HG02884 (cell line): ENCODE measurements at regions not wholly inside any gene's neighbourhood (a gene's known extent, or its start where the extent isn't known, plus 50 kb on each side); places are given as distances from the start of the nearest gene placed in this dataset.
A peak's percentile ranks its signal among the peaks of the same experiment; 100 is the strongest.
"Not testable (repeated sequence)": the region's sequence is repeated elsewhere in the genome, so short reads cannot be mapped to it uniquely, and the experiment has no call there.

Experiments
- ATAC-seq: cut with Tn5 transposase; IDR thresholded peaks from one replicate; pipeline ENCODE4 v1.9.1; 2021; ENCODE audit warnings: mild to moderate bottlenecking, moderate library complexity; ENCODE audit not compliant: unreplicated experiment

DNA sequence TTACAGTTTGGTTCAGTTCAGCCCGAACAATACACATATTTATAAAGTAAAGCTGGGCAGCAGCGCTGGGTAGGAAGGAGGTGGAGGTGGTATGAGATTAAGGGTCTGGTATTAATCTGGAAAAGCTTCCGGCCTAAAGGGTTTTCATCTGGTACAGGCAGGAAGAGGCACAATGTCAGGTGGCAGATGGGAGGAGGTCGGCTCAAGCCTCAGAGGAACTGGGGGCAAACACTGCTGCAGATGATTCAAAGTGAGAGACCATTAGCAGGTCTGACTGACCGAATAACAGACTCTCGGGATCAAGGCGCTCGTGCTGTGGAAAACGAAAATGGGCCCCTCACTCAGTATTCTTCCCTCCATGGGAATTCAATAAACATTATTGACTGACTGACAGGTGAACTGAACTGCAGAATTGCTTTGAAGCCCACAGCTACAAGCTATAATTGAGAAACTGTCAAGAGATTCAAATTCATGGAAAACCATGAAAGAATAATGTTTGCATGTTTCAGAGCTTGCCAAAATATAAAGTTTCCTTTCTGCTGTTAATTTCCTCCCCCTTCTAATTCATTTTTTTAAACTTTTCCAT, 75.3 kb downstream of the TMEM167A start:
- no peak for ATAC-seq

DNA sequence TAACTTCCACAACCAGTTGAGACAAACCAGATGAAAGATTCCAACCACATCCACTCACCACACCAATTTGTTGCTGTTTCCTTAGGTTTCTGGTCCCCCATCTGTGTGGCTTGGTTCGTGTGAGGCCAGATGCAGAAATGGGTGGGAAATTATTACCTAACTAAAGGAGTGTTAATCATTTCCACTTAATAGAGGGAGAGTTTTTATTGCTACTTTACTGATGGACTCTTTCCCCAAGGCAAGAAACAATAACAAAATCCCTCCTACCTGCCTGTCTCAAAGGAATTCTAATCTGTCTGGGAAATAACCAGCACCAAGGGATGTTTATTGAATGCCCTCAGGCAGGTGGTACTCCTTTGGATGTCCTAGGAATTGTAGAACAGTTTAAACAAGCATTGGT, 76.3 kb downstream of the TMEM167A start:
- ATAC-seq, result no peak

DNA sequence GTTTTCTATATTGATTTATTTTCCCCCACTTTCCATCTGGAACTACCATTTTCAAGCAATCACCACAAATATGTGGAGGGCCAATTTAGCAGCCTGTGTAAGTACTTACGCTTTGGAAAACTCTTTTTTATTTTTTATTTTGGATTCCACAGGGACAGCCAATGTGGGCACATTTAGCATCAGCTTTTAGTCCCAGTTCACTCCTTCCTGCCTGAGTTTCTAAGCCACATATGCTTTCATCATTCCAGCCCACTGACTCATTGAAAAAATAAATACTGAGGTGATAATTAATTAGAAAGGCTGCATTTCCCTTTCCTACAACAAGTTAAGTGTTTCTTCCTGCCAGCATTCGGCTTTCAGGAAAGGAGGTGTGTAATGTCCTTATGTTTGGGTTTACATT, 76.8 kb downstream of the TMEM167A start:
- no peak for ATAC-seq

DNA sequence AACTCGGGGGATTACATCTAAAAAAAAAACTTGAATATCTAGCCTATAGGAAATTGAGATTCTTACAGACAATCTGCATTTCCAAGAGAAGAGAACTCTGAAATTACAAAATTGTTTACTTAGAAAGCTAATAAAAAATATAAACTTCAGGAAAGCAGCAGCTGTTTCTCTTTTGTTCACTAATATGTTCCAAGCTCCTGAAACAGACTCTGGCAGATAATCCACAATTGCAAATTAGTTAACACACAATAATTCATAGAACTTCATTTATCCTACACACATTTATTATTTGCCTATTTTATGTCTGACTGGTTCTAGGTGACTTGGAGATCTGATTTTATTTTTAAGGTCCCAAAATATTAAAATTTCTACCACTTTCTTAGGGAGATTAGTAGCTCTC, 83.8 kb downstream of the TMEM167A start:
- no peak for ATAC-seq

DNA sequence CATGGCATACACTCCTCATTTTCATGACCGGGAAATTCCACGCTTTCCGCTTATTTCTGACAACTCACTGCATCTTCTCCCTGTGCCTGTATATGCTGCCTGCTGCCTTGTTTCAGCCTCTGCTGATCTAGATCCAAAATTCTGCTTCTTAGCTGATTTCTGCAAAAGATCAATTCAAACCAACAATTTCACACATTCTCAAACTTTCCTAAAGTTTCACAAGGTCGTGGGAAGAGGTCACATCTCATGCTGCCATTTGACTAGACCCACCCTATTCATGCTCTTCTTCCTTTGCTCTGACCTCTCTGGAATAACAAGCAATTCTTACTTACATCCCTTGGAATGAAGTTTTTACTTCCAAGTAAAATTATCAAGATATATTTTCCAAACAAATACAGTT, 84.5 kb downstream of the TMEM167A start:
- ATAC-seq, result no peak

DNA sequence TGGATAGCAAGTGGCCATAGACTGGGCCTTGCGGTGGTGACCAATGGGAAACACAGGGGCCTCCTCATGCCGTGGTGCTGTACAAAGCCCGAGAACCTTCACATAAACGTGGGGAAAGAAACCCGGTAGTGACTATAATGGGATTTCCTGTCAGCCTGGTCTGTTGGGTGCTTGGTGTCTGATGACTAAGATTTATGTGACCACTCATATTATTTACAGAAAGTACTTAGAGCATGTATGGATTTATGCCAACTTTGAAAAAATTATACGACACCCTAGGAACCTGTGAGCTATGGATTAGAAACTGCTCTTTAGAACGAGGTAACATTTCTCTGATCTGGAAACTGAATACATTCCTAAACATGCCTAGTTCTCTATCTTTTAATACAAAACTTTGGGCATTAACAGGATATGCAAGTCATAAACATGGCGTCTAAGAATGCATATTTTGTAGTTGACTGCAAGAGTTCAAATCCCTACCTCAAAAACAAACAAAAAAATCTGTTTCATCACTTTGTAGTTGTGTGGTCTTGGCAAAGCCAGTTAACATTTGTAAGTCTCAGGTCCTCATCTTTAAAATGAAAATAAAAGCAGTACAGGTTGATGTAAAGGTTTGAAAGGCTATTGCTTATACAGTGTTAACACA, 85.4 kb downstream of the TMEM167A start:
- ATAC-seq, result peak; percentile 57

DNA sequence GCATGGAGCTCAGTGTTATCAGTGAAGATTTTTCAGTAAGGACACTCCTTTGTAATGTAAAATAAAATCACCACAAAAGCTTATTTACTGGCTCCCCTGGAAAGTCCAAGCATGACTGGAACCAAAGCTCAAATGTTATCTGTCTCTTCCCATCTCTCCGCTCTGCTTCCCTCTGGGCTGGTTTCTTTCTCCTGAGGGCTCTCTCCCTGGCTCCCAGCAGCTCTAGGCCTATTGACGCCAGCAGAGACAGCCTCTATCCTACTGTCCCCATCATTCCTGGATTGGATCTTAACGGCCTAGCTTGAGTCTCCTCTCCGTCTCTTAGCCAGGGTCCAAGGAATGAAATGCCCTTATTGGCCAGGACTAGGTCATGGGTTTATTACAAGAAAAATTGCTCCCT, 86.1 kb downstream of the TMEM167A start:
- ATAC-seq, result no peak

DNA sequence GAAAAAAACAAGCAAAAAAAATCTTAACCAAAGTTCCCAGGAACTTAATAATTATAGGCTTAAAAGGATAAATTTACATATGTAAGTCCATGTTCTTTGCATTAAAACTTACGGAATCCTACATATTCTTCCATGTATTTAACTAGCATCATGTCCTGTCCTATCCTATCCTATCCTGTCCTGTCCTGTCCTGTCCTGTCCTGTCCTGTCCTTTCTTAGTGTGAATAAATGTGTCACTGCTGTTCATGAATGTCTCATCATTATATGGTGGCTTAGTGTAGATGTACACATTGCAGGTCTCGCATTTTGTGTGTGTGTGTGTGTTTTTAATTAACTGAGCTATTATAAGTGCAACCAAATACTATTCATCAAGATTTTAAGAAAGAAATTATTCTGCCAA, 90.0 kb downstream of the TMEM167A start:
- no peak for ATAC-seq

DNA sequence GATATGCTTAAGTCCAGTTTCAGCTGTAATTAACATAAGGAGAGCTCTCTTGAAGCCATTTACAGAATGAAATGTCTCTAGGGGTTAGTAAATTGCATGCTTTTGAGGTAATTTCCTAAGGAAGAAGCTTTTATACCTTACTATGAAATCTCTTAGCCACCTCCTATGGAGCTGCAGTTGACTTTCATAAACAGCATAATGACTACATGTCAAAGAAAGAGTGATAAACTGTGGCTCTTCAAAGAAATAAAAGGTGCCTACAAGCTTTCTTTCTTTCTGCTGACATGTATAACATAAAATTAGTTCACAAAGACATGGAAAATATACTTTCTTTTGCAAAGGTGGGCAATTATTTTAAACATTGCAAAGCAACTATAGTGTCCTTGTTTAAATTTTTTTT, 90.8 kb downstream of the TMEM167A start:
- no peak for ATAC-seq

DNA sequence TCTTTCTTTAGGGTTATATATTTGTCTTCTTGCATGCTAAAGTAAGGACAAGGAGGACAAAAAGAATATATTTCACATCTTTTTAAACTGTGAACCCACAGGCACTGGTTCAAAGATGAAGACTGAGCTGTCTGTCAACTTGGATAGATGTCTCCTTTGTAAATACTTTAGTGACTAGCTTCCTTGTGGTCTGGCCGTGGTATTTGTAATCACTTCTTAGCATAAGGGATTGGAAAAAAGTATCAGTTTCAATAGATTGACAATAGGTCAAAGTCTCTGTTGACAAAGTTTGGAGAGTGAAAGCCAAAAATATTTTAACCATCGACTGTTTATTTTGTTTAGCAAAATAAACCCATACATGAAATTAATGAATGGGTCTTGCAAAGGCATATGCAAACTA, 91.4 kb downstream of the TMEM167A start:
- ATAC-seq, result no peak

DNA sequence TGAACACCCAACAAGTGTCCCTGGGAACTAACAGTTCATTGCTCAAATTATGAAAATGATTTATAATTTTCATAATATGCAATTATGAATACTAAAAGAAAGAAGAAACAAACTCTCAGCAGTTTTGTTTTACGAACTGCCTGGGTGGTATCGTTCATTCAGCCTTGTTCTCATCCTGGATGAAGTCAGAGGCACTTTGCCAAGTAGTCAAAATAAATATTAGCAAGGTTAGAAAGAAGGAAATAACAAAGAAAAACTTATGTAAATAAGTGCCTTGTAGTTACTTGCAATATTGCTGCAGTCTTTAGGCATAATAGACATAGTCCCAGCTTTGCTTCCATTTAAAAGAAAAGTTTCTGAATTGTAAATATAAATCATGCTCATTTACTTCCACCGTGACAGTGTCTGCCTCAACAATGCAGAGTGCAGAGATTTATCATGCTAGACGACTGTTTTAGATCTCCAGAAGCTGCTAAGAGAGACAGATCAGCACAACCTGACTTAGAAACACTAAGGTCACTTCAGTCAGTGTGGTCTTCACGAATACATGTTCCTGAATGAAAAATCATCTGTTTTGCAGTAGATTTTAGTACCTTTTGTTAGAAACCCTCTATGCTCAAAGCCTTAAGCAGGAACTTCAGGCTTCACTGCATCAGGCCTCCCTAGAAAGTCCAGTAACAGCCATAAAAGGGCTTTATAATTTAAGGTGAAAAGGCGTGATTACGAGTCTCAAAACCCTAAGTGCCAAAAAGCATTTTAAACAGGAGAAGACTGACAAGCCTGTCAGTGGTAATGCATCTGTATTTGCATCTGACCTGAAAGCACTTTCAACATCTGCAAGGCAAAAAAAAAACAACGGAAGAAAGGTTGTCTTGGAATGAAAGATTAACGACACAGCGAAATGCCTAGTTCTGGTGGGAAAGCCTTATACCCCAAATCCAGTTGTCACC, 92.1 kb downstream of the TMEM167A start:
- no peak for ATAC-seq

DNA sequence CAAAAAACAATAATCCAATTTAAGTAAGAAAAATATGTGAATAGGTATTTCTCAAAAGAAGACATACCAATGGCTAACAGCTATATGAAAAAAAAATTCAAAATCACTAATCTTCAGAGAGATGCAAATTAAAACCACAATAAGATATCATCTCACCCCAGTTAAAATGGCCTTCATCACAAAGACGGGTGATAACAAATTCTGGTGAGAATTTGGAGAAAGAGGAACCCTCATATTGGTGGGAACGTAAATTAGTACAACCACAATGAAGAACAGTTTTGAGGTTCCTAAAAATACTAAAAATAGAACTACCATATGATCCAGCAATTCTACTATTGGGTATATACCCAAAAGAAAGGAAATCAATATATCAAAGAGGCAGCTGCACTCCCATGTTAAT, 94.3 kb downstream of the TMEM167A start:
- ATAC-seq, result no peak

DNA sequence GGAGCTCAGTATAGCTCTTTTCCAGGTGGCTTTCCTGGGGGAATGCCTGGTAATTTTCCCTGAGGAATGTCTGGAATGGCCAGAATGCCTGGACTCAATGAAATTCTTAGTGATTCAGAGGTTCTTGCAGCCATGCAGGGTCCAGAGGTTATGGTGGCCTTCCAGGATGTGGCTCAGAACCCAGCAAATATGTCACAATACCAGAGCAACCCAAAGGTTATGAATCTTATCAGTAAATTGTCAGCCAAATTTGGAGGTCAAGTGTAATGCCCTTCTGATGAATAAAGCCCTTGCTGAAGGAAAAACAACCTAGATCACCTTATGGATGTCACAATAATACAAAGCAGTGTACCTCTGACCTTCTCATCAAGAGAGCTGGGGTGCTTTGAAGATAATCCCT, 100.3 kb downstream of the TMEM167A start:
- ATAC-seq, result not testable (repeated sequence)

DNA sequence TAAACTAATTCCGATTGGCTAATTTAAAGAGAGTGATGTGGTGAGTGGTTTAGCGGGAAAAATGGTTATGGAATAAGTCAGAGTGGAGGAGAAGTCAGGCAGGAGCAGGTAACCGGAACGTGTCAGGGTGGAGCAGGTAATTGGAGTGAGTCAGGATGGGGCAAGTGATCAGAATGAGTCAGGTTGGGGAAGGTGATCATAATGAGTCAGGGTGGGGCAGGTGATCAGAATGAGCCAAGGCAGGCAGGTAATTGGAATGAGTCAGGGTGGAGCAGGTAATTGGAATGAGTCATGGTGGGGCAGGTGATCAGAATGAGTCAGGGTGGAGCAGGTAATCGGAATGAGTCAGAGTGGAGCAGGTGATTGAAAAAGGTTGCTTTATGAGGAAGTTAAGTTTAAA, 101.4 kb downstream of the TMEM167A start:
- no peak for ATAC-seq

DNA sequence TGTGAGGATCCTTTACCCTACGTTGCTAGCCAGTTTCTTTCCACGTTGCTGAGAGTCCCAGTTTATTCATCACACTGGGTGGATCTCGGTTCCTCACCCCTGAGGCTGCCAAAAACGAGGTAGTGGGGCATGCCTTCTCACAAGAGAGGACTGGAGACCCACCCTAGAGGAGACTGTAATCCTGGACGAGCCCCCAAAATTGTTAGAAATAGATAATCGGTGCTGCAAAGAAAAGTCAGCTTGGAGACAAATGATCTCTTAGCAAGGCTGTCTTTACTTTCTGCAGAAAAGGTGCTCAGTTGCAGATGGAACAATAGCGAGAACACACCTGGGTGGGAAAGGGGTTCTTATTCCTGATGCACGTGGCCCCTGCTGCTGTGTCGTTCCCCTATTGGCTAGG, 101.8 kb downstream of the TMEM167A start:
- ATAC-seq, result no peak

DNA sequence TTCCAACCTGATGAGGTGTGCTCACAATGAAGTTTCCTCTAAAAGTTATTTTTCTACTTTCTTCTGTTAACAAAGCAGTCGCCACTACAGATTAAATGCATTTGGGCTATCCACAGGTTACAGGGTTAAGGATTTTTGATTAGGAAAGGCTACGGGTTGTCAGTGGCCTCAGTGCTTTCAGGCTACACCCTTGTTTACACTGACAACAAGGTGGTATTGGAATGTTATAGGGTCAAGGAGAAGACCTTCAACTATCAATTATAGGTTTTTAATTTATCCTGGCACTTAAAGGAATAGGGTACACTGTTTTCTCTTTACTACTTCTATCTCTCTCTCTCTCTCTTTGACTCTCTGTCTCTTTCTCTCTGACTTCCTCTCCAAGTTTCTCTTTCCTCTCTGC, 102.8 kb downstream of the TMEM167A start:
- ATAC-seq, result not testable (repeated sequence)

DNA sequence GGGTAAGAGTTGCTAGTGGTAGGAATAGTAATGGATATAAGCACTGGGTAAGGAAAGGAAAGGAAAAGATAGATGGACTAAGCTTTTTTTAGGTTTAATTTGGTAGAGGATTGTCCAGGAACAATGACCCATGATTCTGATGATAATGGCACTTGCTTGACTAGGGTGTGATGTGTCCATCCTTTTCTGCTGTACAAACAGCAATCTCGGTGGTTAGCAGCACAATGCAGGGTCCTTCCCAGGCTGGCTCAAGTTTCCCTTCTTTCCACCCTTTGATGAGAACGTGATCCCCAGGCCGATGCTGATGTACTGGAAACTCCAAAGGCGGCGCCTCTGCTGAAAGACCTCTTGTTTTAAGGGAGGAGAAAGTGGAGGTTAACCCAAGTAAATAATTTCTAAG, 105.3 kb downstream of the TMEM167A start:
- ATAC-seq, result no peak

DNA sequence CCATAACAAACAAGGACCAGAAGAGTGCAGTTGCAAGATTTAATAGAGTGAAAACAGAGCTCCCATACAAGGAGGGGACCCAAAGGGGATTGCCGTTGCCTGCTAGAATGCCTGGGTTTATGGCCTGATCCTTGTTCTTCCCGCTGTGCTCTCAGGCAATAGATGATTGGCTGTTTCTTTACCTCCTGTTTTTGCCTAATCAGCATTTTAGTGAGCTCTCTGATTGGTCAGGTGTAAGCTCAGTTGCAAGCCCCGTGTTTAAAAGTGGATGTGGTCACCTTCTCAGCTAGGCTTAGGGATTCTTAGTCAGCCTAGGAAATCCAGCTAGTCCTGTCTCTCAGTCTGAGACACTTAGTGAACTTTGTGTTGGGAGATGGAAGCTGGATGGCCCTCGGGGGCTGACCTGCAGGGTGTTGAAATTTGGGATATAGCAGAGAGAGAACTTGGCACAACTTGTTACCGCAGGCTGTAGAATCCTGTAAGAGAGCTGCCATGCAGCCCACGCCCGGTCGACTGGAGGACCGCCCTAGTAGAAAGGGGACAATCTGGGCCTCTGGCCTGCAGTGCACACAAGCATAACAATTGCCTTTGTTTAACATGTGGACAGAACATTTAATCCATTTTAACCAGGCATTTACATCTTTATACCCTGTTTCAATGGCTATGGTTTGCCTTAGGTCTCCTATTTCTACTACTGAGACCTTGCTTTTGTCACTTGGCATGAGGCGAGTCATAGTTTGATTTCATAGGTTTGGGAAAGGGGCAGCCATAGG, 106.0 kb downstream of the TMEM167A start:
- ATAC-seq, result not testable (repeated sequence)

DNA sequence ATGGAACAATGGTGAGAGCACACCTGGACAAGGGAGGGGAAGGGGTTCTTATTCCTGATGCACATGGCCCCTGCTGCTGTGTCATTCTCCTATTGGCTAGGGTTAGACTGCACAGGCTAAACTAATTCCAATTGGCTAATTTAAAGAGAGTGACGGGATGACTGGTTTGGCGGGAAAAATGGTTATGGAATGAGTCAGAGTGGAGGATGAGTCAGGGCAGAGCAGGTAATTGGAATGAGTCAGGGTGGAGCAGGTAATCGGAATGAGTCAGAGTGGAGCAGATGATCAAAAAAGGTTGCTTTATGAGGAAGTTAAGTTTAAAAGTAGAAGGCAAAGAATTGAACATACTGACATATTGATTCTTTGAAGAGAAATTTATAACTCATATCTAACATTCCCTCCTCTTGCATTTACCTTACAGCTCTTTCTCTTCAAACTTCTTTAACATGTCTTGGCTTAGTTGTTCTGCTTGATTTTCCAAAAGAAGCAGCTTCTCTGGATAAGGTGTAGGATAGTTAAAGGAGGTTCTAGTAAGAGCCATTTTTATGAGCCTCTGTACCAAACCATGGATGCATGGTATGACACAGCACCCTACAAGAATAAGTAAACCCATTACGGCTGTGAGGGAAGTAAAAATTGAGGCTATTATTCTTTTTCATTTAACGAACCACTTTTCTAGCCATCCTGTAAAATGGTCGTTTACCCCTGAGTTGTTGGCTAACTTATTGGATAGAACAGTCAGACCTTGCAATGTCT, 107.8 kb downstream of the TMEM167A start:
- ATAC-seq, result not testable (repeated sequence)

DNA sequence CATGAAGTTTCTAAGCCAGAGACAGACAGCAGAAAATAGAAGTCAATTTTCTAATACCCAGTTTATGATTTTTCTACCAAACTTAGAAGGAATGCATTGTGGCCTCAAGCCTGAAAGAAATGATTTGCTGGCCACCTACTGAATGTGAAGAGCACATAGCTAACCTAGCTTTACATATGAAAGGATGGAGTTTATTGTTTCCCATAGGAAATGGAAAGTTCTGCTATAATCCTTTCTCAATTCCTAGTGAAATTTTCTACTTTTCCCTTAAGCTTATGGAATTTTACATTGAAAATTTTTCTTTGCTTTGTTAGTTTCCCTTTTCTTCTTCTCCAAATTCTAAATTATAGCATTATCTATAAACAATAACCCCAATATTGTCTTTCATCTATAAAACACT, 110.1 kb downstream of the TMEM167A start:
- ATAC-seq, result no peak
